HG03095 (cell line): ENCODE measurements at regions not wholly inside any gene's neighbourhood (a gene's known extent, or its start where the extent isn't known, plus 50 kb on each side); places are given as distances from the start of the nearest gene placed in this dataset.
"Not testable (repeated sequence)": the region's sequence is repeated elsewhere in the genome, so short reads cannot be mapped to it uniquely, and the experiment has no call there.

Experiments used
- ATAC-seq: cut with Tn5 transposase; IDR thresholded peaks from one replicate; pipeline ENCODE4 v1.9.1; 2021; ENCODE audit warnings: moderate library complexity; ENCODE audit not compliant: unreplicated experiment

DNA sequence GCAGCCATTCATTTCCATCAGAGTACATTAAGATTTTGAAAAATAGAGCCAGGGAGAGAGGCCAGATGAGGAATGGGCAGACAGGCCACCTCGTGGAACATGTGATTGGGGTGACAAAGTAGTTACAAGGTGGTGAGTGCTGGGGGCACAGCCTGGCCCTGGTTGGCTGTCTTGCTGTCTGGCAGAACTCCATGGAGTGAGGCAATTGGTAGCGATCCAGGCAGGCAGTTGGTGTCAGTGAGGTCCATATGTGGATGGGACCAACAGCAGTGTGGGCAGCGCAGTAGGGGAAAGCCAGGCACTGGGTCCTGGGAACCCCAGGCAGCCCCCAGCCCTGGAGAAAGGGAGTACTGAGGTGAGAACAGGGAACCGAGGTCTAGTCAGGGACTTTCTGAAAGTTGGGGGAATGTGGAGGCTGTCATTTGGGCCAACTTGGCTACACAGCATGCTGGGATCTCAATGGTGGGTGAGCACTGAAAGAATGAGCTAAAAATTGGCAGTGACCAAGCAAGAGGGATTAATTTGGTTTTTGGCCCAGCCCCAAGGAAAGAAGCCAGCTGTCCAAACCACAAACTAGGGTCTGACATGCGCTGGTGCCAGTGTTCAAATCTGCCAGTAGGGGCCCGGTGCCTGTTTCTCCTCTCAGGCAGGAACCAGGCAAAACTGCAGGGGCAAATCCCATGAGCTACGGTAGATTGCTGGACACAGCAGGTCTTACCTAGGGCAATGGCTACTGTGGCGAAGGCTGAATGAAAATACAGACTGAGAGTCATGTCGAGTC, 61.4 kb upstream of the E2F3 start:
- no peak for ATAC-seq

DNA sequence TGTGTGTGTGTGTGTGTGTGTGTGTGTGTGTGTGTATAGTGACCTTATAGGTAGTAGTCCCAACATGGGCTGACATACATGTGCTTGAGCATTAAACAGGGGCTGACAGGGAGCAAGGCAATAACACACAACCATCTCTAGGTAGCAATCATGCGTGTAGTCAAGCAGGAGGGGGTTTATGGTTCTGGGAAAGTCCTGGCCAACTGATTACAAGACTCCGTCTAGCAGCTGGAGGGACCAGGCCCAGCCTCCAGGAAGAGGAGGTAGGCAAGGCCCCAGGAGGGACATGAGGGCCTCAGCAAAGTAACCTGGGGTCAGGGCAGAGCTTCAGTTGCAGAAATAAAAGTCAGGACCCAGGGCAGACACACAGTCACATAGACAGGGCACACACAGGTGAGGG, 60.6 kb upstream of the E2F3 start:
- ATAC-seq: no peak

DNA sequence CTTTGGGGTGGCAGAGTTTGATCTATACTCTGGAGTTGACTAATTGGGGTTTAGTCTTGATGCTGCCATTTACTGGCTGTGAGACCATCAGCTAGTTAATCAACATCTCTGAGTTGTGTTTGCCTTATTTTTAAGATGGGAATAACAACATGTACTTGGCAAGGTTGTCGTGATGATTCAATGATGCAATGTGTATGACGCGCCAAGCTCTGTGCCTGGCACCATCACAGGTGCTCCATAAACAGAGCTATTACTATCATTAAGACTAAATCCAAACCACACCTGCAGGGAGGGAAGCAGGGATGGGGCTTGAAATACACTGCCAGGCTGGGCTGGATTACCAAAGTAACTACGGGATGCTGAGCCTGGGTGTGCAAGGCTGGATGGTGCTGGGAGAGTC, 60.1 kb upstream of the E2F3 start:
- ATAC-seq: no peak

DNA sequence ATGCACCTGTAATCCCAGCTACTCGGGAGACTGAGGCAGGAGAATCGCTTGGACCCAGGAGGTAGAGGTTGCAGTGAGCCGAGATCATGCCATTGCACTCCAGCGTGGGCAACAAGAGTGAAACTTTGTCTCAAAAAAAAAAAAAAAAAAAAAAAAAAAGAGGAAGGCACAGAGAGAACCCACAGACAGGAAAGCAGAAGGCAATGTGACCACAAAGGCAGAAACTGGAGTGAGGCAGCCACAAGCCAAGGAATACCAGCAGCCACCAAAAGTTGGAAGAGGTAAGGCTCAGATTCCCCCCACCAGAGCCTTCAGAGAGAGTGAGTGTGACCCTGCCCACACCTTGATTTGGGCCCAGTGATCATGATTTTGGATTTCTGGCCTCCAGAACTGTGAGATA, 54.7 kb upstream of the E2F3 start:
- not testable (repeated sequence) for ATAC-seq

GRCh38 chr6:20348041-20348440, 53.6 kb upstream of the E2F3 start:
- ATAC-seq: no peak

GRCh38 chr6:20349225-20349624, 52.5 kb upstream of the E2F3 start:
- ATAC-seq: no peak

GRCh38 chr6:20350215-20350614, 51.5 kb upstream of the E2F3 start:
- no peak for ATAC-seq

- no peak for ATAC-seq
Measured at GRCh38 chr6:20351534-20351933, 50.1 kb upstream of the E2F3 start.
